H9 (cell line): ENCODE measurements at regions not wholly inside any gene's neighbourhood (a gene's known extent, or its start where the extent isn't known, plus 50 kb on each side); places are given as distances from the start of the nearest gene placed in this dataset.

ENCODE experiments used
- DNase-seq: peaks from one replicate; pipeline ENCODE4 v3.0.0-alpha.2; 2017
- H2AFZ ChIP-seq: one replicate; pipeline ENCODE4 v1.6.1; 2013; ENCODE audit warnings: mild to moderate bottlenecking, low read length, control low read depth, moderate library complexity
- H2AK5ac ChIP-seq: 2 replicates; pipeline ENCODE4 v1.6.1; 2013; ENCODE audit warnings: low read length, control low read depth, mixed read lengths; ENCODE audit not compliant: insufficient read length
- H2BK120ac ChIP-seq: one replicate; pipeline ENCODE4 v1.6.1; 2013; ENCODE audit warnings: low read depth, mild to moderate bottlenecking, low read length, control low read depth, inconsistent platforms; ENCODE audit not compliant: poor library complexity, severe bottlenecking
- H2BK12ac ChIP-seq: 2 replicates; pipeline ENCODE4 v1.6.1; 2013; ENCODE audit warnings: low read length, control low read depth, mixed read lengths, low read depth; ENCODE audit not compliant: insufficient read length
- H2BK15ac ChIP-seq: 2 replicates; pipeline ENCODE4 v1.6.1; 2013; ENCODE audit warnings: low read depth, low read length, control low read depth
- H2BK20ac ChIP-seq: one replicate; pipeline ENCODE4 v1.6.1; 2013; ENCODE audit warnings: low read depth, mild to moderate bottlenecking, low read length, control low read depth, inconsistent platforms; ENCODE audit not compliant: poor library complexity, severe bottlenecking
- H2BK5ac ChIP-seq: 2 replicates; pipeline ENCODE4 v1.6.1; 2013; ENCODE audit warnings: low read length, control low read depth, mixed read lengths; ENCODE audit not compliant: insufficient read length
- H3K14ac ChIP-seq: 2 replicates; pipeline ENCODE4 v1.6.1; 2013; ENCODE audit warnings: low read length, control low read depth; ENCODE audit not compliant: insufficient read depth
- H3K18ac ChIP-seq: 2 replicates; pipeline ENCODE4 v1.6.1; 2013; ENCODE audit warnings: low read depth, mild to moderate bottlenecking, mixed read lengths, low read length, control low read depth; ENCODE audit not compliant: insufficient read length
- H3K23ac ChIP-seq: 2 replicates; pipeline ENCODE4 v1.6.1; 2013; ENCODE audit warnings: low read length, control low read depth, mixed read lengths, low read depth; ENCODE audit not compliant: insufficient read length
- H3K23me2 ChIP-seq: 2 replicates; pipeline ENCODE4 v1.6.1; 2013; ENCODE audit warnings: low read depth, mild to moderate bottlenecking, mixed read lengths, low read length, control low read depth; ENCODE audit not compliant: insufficient read length, poor library complexity, severe bottlenecking
- H3K27ac ChIP-seq: 2 replicates; pipeline ENCODE4 v1.5.1; 2013; ENCODE audit warnings: low read length, control low read depth, mixed read lengths, low read depth; ENCODE audit not compliant: insufficient read length
- H3K27me3 ChIP-seq: 2 replicates; pipeline ENCODE4 v1.6.1; 2013; ENCODE audit warnings: low read length, control low read depth, inconsistent platforms; ENCODE audit not compliant: insufficient read depth
- H3K4ac ChIP-seq: 2 replicates; pipeline ENCODE4 v1.6.1; 2013; ENCODE audit warnings: low read depth, mild to moderate bottlenecking, control low read depth, inconsistent platforms, low read length, moderate library complexity
- H3K4me1 ChIP-seq: 2 replicates; pipeline ENCODE4 v1.6.1; 2013; ENCODE audit warnings: low read length, control low read depth, inconsistent platforms; ENCODE audit not compliant: insufficient read depth
- H3K4me2 ChIP-seq: 2 replicates; pipeline ENCODE4 v1.6.1; 2013; ENCODE audit warnings: low read length, control low read depth, mixed read lengths; ENCODE audit not compliant: insufficient read length, insufficient read depth
- H3K56ac ChIP-seq: 2 replicates; pipeline ENCODE4 v1.6.1; 2013; ENCODE audit warnings: low read depth, mild to moderate bottlenecking, mixed read lengths, low read length, control low read depth; ENCODE audit not compliant: insufficient read length
- H3K79me1 ChIP-seq: 2 replicates; pipeline ENCODE4 v1.6.1; 2013; ENCODE audit warnings: low read depth, mild to moderate bottlenecking, moderate library complexity, low read length, control low read depth, inconsistent platforms; ENCODE audit not compliant: insufficient read depth, poor library complexity, severe bottlenecking
- H3K79me2 ChIP-seq: 2 replicates; pipeline ENCODE4 v1.6.1; 2013; ENCODE audit warnings: low read length, control low read depth, inconsistent platforms; ENCODE audit not compliant: insufficient read depth
- H3K9ac ChIP-seq: 2 replicates; pipeline ENCODE4 v1.6.1; 2013; ENCODE audit warnings: low read length, control low read depth, mixed read lengths; ENCODE audit not compliant: insufficient read length; ENCODE audit errors: extremely low read depth
- H3K9me3 ChIP-seq: one replicate; pipeline ENCODE4 v1.6.1; 2013; ENCODE audit warnings: low read depth, low read length, inconsistent platforms; ENCODE audit not compliant: control insufficient read depth
- H3T11ph ChIP-seq: one replicate; pipeline ENCODE4 v1.6.1; 2013; ENCODE audit warnings: mild to moderate bottlenecking, low read length, control low read depth, inconsistent platforms
- H4K20me1 ChIP-seq: one replicate; pipeline ENCODE4 v1.6.1; 2013; ENCODE audit not compliant: control insufficient read depth, insufficient read length, insufficient read depth
- H4K5ac ChIP-seq: 2 replicates; pipeline ENCODE4 v1.6.1; 2013; ENCODE audit warnings: low read depth, mild to moderate bottlenecking, mixed read lengths, low read length, control low read depth; ENCODE audit not compliant: insufficient read length
- H4K8ac ChIP-seq: replicated peaks from 2 replicates; pipeline ENCODE4 v1.6.1; 2013; ENCODE audit warnings: low read length, control low read depth, mixed read lengths, low read depth; ENCODE audit not compliant: insufficient read length
- H4K91ac ChIP-seq: 2 replicates; pipeline ENCODE4 v1.6.1; 2013; ENCODE audit warnings: low read depth, mild to moderate bottlenecking, moderate library complexity, mixed read lengths, low read length, control low read depth; ENCODE audit not compliant: insufficient read length
- H3K27ac Mint-ChIP-seq, 3 experiments: 2 replicates in 2 of 3; 3 replicates in 1 of 3; pipeline ENCODE4 v1.8.0; 2020 to 2021; ENCODE audit warnings: mixed read lengths in 3 of 3, mild to moderate bottlenecking in 1 of 3, moderate library complexity in 1 of 3
- H3K27me3 Mint-ChIP-seq: 2 replicates; pipeline ENCODE4 v1.8.0; 2021; ENCODE audit warnings: low read depth, mild to moderate bottlenecking, moderate library complexity, mixed read lengths
- H3K36me3 Mint-ChIP-seq, 3 experiments: 2 replicates in 2 of 3; 3 replicates in 1 of 3; pipeline ENCODE4 v1.8.0; 2020 to 2021; ENCODE audit warnings: low read depth in 3 of 3, mixed read lengths in 3 of 3; ENCODE audit not compliant: insufficient read depth in 1 of 3
- H3K4me1 Mint-ChIP-seq, 2 experiments: 2 replicates each; pipeline ENCODE4 v1.8.0; 2020; ENCODE audit warnings: mixed read lengths in 2 of 2
- H3K4me3 Mint-ChIP-seq, 2 experiments: 2 replicates in 1 of 2; 3 replicates in 1 of 2; pipeline ENCODE4 v1.8.0; 2020 to 2021; ENCODE audit warnings: mild to moderate bottlenecking in 2 of 2, mixed read lengths in 2 of 2, moderate library complexity in 1 of 2
- H3K9me3 Mint-ChIP-seq, 2 experiments: 2 replicates in 1 of 2; 3 replicates in 1 of 2; pipeline ENCODE4 v1.8.0; 2020; ENCODE audit warnings: mild to moderate bottlenecking in 2 of 2, mixed read lengths in 2 of 2, moderate library complexity in 1 of 2
- WGBS: extraction: QIAGEN DNeasy Blood & Tissue Kit; methylation state at CpG from one replicate; pipeline ENCODE4 v1.1.7; 2013; ENCODE audit warnings: missing lambda C conversion rate, low lambda C conversion rate, mixed read lengths; ENCODE audit not compliant: insufficient read length; ENCODE audit errors: extremely low coverage; 5-methylcytosine and 5-hydroxymethylcytosine counted together
- TF ChIP-seq, protein P1 (sequence below): fragments of 200-600 bp; sonication (generic); conservative IDR thresholded peaks from 3 replicates; pipeline ENCODE4 v1.8.0; 2021; ENCODE audit warnings: antibody characterized with exemption, mild to moderate bottlenecking

DNA sequence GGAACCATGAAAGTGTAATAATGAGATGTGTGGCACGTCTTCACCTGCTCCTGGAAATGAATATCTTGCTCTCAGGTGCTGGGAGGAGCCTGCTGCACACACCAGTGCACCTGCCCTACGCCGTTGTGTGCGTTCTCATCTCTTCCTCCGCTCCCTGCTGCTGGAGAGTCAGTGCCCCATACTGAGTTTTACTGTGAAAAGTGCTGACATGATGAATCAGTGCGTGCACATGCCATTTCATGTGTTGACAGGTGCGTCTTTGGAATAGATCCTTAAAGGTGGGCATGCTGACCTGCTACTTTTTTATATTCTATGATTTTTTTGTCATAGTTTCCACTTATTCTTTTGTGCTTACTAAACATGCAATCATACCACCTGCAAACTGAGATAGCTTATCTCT, 1015.8 kb downstream of the BRD1 start:
- Histone ChIP-seq H3K79me2 (no peaks in the 10 kb centered on the region), H3T11ph (no peak overlapping the region), H2AFZ (no peak overlapping the region), H4K91ac (no peak overlapping the region), H2AK5ac (no peak overlapping the region), H2BK120ac (no peak overlapping the region), H3K4ac (no peak overlapping the region), H3K27me3 (no peaks in the 10 kb centered on the region), H3K18ac (no peak overlapping the region), H4K5ac (no peak overlapping the region), H3K27ac (no peak overlapping the region), H3K14ac (no peak overlapping the region), H4K20me1 (no peaks in the 10 kb centered on the region), H3K9ac (no peak overlapping the region), H2BK5ac (no peak overlapping the region), H2BK20ac (no peak overlapping the region), H3K23ac (no peak overlapping the region), H4K8ac (no peak overlapping the region), H3K4me1 (no peaks in the 10 kb centered on the region), H3K56ac (no peak overlapping the region), H3K23me2 (no peaks in the 10 kb centered on the region), H3K79me1 (no peaks in the 10 kb centered on the region), H2BK12ac (no peak overlapping the region), H3K4me2 (no peak overlapping the region), H3K9me3 (no peaks in the 10 kb centered on the region), H2BK15ac (no peak overlapping the region)
- Mint-ChIP-seq H3K36me3 (peaks cover 0 to 5% (median 0%) of the 10 kb centered on the region in 3 experiments; a peak in 1 of 7 replicates), H3K4me3 (no peak overlapping the region), H3K27ac (no peak overlapping the region), H3K27me3 (peaks cover 5% of the 10 kb centered on the region), H3K4me1 (no peaks in the 10 kb centered on the region), H3K9me3 (peaks cover 0 to 9% of the 10 kb centered on the region in 2 experiments; a peak in 1 of 5 replicates)
- WGBS: no CpG with 5 or more reads among the region's 7 CpGs
- TF ChIP-seq, protein P1, sequence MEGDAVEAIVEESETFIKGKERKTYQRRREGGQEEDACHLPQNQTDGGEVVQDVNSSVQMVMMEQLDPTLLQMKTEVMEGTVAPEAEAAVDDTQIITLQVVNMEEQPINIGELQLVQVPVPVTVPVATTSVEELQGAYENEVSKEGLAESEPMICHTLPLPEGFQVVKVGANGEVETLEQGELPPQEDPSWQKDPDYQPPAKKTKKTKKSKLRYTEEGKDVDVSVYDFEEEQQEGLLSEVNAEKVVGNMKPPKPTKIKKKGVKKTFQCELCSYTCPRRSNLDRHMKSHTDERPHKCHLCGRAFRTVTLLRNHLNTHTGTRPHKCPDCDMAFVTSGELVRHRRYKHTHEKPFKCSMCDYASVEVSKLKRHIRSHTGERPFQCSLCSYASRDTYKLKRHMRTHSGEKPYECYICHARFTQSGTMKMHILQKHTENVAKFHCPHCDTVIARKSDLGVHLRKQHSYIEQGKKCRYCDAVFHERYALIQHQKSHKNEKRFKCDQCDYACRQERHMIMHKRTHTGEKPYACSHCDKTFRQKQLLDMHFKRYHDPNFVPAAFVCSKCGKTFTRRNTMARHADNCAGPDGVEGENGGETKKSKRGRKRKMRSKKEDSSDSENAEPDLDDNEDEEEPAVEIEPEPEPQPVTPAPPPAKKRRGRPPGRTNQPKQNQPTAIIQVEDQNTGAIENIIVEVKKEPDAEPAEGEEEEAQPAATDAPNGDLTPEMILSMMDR: no peak
- DNase-seq: no peak
